NCI-H2227 treated with DMSO at 0.1 percent for 48 hours (cell line): ENCODE measurements at regions not wholly inside any gene's neighbourhood (a gene's known extent, or its start where the extent isn't known, plus 50 kb on each side); places are given as distances from the start of the nearest gene placed in this dataset.
"Not testable (repeated sequence)": the region's sequence is repeated elsewhere in the genome, so short reads cannot be mapped to it uniquely, and the experiment has no call there.

Source experiments
- DNase-seq: peaks from one replicate; lab custom pipeline; 2025; lab: John Stamatoyannopoulos, UW

DNA sequence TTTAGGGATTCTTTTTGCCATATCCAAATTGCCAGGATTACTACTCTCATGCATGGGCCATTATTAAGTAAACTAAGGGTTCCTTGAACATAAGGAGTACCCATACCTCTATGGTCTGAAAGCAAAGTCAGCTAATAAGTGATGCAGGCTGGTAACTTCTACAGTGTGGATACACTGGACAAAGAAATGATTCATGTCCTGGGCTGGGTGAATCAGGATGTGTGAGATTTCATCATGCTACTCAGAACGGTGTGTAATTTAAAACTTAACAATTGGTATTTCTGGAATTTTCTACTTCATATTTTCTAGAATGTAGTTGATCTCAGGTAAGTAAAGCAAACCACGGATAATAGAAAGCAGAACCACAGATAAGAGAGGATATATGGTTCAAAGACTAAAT lies 428.8 kb downstream of the CHSY3 start:
- no peak for DNase-seq

DNA sequence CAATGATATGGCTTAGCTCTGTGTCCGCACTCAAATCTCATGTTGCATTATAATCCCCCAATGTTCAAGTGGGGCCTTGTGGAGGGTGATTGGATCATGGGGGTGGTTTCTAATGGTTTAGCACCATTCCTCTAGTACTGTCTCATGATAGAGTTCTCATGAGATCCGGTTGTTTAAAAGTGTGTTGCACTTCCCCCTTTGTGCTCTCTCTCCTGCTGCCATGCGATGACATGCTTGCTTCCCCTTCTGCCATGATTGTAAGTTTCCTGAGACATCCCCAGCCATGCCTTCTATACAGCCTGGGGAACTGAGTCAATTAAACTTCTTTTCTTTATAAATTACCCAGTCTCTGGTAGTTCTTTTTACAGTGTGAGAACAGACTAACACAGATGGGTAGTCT lies 427.1 kb downstream of the CHSY3 start:
- DNase-seq = no peak

DNA sequence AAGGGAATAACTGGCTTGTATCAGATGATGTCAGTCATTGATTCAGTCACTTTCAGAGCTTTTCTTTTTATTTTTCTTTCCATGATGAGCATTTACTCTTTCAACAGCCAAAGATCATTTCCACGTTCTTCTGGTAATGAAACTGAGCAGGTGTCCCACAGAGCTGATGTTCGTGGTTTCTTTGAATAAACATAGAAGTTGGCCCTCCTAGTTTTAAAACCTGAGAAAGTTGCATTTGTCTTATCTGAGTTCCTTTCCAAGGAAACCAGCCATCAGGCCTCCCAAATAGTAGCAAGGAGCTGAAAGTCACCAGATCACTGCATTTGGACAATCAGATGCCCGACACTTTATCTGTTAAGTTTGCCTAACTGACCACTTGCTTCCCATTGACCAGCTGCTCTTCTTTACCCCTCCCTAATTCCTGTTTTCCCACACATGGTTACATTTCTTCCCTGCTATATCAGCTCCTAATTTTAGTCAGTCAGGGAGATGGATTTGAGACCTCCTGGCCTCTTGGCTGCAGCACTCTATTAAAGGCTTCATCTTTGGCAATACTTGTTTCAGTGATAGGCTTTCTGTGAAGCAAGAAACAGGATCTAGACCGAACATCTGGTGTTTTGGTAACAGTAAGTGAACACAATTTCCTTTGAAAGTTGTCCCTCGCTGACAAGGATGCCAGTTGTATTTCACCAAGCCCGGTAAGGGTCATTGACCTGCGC lies 420.8 kb downstream of the CHSY3 start:
- DNase-seq = no peak

DNA sequence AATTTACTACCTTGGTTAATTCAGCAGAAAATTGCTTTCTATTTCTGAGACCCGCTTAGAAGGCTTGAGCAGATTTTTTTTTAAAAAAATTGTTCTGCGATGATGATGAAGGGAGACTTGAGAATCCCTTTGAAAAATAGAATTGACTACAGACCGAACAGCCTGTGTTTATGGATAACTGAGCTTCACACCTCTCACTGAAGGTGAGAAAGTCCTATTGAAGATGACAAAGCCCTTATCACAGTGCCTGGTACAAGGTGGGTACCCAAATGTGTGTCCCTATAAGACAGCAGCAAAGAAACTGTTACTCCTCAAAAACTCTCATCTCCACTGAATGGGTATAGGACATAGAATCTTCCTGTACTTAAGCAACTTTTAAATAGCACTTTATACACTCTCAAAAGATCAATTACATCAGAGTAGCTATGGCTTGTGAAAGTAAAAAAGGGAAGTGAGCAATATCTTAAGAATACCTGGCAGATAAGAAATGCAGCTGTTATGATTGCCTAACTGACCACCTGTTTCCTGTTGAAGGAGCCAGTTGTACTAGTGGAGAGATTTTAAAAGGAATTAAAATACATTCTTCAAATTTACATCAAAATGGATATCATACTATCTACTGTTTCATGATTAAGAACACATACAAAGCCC lies 419.7 kb downstream of the CHSY3 start:
- DNase-seq = no peak

DNA sequence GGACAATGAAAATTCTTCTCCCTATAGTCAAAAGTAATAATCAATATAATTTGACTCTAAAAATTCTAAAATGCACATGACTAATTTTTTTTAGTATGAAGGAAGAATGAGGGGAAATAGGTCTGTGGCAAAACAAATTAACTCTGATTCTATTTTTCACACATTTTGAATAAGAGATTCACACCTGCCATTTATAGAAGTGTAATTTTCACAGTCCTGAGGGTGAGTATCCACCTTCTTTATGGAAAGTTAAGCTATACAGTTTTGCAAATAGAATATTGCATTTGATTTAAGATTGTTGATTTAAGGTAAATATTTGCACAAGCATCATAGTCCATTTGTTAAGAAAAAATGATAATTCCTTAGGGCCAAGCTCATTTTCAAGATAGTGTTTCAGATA lies 417.7 kb downstream of the CHSY3 start:
- no peak for DNase-seq

DNA sequence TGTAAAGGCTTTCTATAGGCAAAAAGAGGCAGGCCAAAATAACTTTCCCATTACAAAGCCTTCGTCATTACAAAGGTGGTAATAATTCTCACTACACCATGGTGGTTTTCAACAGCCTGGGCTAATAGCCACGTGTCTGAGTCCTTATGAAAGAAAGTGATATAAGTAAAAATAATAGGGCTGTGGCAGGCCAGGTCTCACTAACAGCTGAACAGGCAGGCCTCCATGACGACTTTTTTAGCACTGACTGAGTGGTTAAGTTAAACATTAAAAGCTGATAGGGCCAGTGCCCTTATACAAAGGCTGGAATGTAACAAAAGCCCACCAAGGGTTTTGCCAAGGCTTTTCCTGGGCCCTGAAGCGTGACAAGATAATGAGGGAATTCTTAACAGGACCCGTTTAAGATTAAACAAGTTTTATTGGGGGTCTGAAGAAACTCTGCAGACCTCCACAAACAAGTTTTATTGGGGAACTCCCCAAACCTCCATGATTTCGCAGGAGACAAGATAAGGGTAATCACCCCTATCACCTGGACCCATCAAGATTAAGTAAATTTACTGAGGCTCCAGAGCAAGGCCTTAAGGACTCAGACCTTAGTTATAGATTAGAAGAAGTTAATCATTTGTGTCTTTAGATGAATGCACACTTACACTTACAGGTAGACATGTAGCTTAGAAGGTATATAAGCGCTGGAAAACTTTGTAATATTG lies 412.9 kb downstream of the CHSY3 start:
- DNase-seq = no peak

DNA sequence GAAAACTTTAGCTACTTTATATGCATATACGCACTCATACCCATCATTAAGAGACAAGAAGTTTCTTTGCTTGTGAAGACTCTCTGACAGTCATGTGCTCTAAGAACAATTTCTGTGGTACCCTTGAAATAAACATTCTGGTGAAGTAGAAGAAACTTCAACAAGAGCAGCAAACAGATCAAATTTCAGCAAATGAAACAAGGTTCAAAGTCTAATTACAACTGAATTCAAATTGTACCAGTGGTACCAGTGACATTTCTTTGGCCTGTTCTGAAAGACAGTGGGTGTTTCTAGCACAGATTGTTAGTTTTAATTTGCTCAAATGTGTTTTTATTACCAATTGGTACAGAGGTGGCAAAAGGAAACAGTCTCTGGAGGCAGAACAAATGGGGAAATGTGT lies 391.0 kb downstream of the CHSY3 start:
- no peak for DNase-seq

DNA sequence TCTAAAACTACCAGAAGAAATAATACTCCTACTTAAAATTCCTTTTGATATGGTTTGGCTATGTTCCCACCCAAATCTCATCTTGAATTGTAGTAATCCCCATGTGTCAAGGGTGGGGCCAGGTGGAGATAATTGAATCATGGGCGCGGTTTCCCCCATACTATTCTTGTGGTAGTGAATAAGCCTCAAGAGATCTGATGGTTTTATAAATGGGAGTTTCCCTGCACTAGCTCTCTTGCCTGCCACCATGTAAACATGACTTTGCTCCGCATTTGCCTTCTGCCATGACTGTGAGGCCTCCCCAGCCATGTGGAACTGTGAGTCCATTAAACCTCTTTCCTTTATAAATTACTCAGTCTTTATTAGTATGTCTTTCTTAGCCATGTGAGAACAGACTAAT lies 390.5 kb downstream of the CHSY3 start:
- DNase-seq = not testable (repeated sequence)

DNA sequence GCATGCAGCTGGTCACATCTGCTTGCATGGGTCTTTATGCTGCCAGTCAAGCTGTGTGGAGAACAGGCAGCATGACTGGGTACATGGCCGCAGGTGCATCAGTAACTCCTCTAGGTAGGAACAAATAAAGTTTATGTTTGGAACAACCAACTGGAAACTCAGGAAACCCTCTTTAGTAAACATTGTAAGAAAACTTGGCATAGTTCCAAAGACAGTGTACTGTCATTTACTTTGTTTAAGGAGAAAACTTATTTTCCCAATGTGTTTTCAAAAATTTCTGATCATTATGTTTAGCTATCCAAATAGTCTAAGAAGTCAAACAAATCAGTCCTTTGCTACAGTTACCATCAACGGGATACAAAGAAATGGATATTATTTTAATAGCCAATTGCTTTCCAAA lies 386.0 kb downstream of the CHSY3 start:
- no peak for DNase-seq

DNA sequence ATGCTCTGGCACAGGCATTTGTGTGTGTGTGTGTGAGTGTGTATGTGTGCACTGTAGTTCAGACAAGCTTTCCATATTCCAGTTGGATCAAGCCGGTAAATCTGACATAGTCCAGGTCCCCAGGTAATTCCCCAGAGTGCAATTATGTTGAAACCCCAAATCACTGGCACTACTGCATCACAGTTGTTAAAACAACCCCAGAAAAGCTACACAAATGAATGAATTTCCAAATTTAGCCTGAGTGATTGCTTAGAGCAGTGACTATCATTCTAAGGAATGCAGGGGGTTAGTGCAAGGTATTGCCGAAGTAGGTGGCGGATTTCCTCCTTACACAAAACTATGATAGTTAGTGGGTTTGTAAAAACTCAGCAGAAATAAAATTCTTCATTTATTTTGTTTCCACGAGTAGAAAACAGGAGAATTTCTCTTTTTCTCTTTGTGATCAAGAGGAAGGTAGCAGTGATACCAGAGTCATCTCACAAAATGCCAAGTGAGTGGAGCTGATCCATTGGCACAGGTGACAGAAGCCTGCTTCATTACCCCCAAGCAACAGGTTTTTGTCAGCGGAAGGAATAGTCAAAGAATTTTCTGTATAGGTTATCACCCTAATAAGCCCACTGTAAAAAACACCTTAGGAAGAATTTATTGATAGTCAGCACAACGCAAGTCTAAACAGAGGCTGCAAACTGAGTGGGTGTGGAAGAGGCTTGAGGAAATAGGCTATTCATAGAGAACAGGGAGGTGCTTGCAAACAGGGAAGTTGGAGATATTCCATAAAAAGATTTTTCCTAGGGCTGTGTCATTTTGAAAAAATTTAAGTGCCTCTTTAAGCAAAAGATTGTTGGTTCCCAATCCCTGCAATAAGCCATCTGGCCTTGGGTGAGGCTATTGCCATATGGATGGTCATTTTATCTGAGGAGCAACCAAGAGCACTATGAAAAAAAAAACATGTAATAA lies 385.1 kb downstream of the CHSY3 start:
- DNase-seq = no peak

DNA sequence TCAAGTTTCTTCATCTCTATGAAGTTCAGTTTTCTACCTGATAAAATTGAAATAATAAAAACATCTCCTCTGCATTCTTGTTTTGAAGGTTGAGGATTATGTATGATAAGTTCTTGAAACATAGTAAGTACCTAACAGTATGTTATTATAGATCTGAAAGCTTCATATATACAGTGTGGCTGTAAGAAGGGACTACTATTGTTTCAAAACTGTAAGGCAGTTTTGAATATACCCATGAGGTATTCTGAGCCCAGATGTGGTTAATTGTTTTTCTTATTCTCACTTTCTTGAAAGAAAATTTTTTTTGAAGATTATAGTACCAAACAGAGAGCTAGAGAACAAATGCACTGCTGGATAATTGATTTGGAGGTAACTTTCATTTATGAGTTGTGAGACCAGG lies 383.2 kb downstream of the CHSY3 start:
- DNase-seq = no peak

DNA sequence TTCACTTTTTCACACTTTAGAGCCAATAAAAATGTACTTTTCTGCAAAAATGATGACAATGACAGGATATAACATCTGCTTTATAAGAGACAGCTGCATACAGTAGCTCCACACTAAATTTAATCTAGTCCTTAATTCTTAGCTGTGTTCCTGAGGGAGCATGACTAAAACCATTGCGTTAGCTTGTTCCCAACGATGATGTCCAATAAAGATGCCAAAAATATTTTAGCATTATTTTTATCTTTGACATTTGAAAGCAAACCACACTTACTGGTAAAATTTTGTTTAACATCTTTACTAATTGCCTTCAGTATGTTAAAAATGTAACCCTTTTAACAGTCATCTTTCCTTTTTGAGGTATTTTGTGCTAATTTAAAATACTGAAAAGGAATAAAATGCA lies 382.7 kb downstream of the CHSY3 start:
- no peak for DNase-seq

DNA sequence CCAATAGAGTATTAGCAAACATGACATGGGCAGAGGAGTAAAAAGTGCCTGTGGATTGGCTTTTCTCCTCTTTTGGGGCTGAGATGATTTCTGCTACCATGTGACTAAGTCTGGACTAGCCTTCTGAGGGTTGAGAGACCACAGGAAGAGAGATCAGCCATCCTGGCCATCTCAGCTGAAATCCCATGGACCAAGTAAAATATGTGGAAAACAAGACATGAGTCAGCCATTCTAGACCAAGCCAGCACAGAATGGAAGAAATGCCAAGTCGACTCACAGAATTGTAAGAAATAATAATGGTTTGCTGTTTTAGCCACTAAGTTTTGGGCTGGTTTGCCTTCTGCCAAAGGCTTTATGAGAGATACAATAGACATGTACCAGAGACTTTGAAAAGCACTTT lies 377.8 kb downstream of the CHSY3 start:
- DNase-seq = no peak

DNA sequence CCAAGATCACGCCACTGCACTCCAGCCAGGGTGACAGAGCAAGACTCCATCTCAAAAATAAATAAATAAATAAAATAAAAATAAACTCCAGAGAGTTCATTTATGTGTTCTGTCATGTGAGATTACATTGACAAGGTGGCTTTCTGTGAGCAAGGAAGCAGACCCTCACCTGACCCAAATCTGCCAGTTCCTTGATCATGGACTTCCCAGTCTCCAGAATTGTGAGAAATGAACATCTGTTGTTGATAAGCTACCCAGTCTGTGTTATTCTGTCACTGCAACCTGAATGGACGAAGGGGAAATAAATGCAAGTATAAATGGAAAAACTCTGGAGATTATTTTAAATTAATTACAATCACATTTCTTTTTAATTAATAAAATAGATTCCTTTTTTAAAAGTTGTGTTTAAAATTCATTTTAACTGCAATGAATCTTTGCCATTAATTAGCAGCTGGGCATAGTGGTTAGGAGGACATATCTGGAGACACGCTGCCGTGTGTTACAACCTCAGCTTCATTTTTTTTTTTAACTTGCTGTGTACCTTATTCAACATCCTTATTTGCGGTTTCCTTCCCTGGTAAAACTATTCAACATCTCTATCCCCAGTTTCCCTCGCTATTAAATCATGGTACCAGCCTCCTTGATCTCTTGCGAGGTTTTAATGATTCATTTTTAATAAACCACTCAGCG lies 376.4 kb downstream of the CHSY3 start:
- no peak for DNase-seq

DNA sequence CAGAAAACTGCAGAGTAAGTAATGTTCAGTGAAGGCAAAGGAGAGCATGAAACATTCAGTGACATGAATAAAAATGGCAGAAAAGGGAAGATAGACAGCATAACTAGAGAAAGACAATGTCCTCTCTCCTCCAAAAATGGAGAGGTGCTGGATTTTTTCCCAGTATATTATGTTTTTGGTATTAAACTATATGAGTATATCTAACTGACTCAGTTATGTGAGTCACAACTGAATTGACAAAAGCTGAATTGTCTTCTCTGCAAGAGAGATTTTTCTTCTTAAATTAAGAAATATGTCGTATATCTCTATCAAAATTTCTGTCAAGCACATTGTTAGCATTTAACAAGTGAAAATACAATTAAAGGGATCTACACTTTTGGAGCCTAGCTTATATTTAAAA lies 375.1 kb downstream of the CHSY3 start:
- no peak for DNase-seq

DNA sequence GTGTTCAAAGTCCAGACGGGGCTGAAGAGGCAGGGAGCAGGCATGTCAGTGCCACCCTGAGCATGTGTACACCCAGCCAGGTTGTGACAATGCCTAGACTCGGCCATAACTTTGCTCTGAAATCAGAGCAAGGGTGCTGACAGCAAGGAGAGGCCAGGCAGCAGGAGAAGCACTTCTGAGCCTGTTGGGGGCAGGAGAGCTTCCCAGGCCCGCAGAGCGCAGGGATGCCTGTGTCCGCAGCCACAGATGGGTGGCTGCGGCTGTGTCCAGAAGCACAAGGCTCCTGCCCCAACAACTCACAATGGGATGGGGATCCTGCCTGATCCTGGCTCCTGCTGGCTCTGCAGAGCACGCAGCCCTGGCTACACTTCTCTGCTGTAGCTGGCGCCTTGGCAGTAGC lies 373.9 kb downstream of the CHSY3 start:
- no peak for DNase-seq

DNA sequence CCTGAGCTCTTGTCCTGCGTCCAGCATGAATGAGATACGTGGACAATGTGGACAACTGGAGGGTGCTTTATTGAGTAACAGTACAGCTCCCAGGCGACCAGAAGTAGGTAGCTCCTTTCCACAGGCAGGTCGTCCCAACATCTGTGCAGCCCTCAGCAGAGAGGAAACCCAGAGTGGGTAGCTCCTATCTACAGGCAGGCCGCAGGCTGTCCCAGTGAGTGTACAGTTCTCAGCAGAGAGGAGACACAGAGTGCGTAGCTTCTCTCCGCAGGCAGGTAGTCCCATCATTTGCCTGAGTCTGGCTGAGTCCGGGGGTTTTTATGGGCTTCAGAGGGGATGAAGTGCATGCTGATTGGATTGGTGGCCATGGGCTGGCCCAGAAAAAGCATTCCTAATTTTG lies 373.3 kb downstream of the CHSY3 start:
- no peak for DNase-seq

DNA sequence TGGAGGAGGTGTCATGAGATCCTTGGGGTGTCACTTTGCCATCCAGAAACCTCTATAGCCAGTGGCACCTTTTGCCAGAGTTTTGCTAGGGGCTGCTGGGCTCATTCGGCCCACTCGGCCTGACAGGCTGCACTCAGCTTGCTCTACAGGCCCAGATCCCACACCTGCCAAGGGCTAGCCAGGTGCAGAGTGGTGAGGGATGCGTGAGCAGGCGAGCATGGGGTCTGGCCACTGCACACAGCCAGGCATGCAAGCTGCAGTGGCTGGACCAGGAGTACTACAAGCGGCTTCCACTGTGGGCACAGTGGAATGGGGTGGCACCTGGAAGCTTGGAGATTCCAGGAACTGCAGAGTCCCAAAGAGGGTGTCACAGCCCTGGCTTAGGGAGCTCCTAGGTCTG lies 372.7 kb downstream of the CHSY3 start:
- no peak for DNase-seq

DNA sequence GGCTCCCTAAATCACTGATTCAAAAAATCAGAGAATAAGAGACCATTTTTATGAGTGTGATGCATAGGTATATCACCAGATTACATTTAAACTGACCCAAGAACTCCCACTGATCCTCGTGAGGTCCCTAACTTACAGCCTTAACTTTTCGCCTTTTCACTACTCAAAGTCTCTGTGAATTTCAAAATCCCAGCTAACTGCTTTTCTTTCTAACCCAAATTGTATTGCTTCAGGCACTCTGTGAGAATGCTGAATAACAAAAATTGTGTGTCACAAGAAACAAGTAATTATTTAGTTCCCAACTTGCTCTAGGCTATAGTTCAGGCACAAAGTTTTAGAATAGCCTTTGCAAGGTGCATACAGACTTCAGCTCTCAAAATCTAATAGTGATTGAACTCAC lies 368.6 kb downstream of the CHSY3 start:
- no peak for DNase-seq

DNA sequence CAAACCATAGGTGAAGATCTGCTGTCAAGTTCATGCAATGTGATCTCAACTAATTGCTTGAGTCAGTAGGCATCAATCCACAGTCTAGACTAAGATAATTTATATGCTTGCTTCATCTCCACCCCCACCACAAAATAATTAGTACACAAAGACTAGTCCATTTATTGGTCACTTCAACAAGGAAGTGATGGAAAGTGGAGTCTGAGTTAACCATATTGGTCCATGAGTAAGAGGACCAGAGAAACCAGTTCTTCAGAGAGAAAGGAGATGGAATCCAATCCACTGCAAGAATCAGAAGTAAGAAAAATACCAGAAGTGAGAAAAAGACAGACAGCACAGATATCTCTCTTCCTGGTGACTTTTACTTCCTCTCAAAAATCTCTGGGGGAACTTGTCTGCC lies 366.5 kb downstream of the CHSY3 start:
- DNase-seq = no peak

DNA sequence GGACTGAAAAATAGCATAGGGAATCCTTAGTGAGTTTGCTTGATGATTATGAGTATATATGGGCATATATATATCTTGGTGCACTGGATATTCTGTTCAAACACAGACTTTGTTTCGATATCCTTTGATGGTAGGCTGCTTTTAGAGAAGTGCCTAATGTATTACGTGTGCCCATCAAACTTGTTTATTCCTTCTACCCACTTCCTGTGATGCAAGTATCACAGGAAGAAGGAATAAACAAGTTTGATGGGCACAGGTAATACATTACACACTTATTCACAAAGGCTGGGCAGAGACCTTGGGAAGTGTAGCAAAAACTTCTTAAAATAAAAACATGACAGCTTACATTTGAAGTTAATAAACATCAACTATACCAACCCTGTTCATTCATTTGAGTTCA lies 364.2 kb downstream of the CHSY3 start:
- DNase-seq = no peak

DNA sequence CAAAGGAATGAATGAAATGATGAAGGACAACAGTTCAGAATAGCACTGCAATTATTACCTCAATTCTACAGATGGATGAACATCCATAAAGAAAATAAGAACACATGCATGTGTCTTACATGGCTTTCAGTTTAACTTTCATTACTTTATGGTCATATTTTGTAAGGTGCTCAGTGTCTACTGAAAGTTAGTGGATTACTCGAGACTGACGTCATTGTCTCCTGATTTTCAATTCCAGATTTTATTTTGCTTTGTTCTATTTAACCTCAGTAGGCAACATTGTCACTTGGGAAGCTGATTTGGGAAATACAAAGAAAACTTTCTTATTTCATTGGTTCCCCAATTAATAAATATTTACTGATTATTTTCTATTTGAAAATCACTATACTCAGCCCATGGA lies 363.7 kb downstream of the CHSY3 start:
- no peak for DNase-seq
